ENCODE measurements at regions not wholly inside any gene's neighbourhood (a gene's known extent, or its start where the extent isn't known, plus 50 kb on each side); places are given as distances from the start of the nearest gene placed in this dataset.
"Not testable (repeated sequence)": the region's sequence is repeated elsewhere in the genome, so short reads cannot be mapped to it uniquely, and the experiment has no call there.

- not testable (repeated sequence) for DNase-seq
Measured at GRCh38 chr16:21516705-21517040, 82.7 kb upstream of the METTL9 start.

GRCh38 chr16:21517263-21517662 is 82.1 kb upstream of the METTL9 start:
- DNase-seq: not testable (repeated sequence)

- not testable (repeated sequence) for DNase-seq
Measured at GRCh38 chr16:21519361-21520133, 79.8 kb upstream of the METTL9 start.

- DNase-seq: peak; percentile 73
Measured at GRCh38 chr16:21520134-21521047, 79.0 kb upstream of the METTL9 start.

GRCh38 chr16:21521048-21521389 is 78.4 kb upstream of the METTL9 start:
- not testable (repeated sequence) for DNase-seq

GRCh38 chr16:21521390-21522143 is 77.8 kb upstream of the METTL9 start:
- not testable (repeated sequence) for DNase-seq

GRCh38 chr16:21522846-21523245 is 76.5 kb upstream of the METTL9 start:
- DNase-seq: not testable (repeated sequence)

GRCh38 chr16:21523411-21524067 is 75.8 kb upstream of the METTL9 start:
- no peak for DNase-seq

- no peak for DNase-seq
Measured at GRCh38 chr16:21524068-21524751, 75.2 kb upstream of the METTL9 start.

- DNase-seq: not testable (repeated sequence)
Measured at GRCh38 chr16:21524752-21525028, 74.7 kb upstream of the METTL9 start.

GRCh38 chr16:21525029-21525895 is 74.1 kb upstream of the METTL9 start:
- not testable (repeated sequence) for DNase-seq

GRCh38 chr16:21525956-21526922 is 73.1 kb upstream of the METTL9 start:
- DNase-seq: not testable (repeated sequence)

- DNase-seq: no peak
Measured at GRCh38 chr16:21526923-21527807, 72.2 kb upstream of the METTL9 start.

GRCh38 chr16:21529060-21529658 is 70.2 kb upstream of the METTL9 start:
- not testable (repeated sequence) for DNase-seq

GRCh38 chr16:21530729-21531383 is 68.5 kb upstream of the METTL9 start:
- DNase-seq: not testable (repeated sequence)

- not testable (repeated sequence) for DNase-seq
Measured at GRCh38 chr16:21532996-21533395, 66.4 kb upstream of the METTL9 start.

- DNase-seq: not testable (repeated sequence)
Measured at GRCh38 chr16:21533474-21533873, 65.9 kb upstream of the METTL9 start.

GRCh38 chr16:21534561-21534960 is 64.8 kb upstream of the METTL9 start:
- not testable (repeated sequence) for DNase-seq

Measured in NCI-H1048 (cell line).